GM19467 (cell line): ENCODE measurements at regions not wholly inside any gene's neighbourhood (a gene's known extent, or its start where the extent isn't known, plus 50 kb on each side); places are given as distances from the start of the nearest gene placed in this dataset.

Source experiments
- ATAC-seq: cut with Tn5 transposase; IDR thresholded peaks from one replicate; pipeline ENCODE4 v1.9.1; 2021; ENCODE audit warnings: mild to moderate bottlenecking, moderate library complexity; ENCODE audit not compliant: unreplicated experiment

GRCh38 chr10:29760138-29760900 lies 125.5 kb upstream of the SVIL start:
- ATAC-seq = no peak

DNA sequence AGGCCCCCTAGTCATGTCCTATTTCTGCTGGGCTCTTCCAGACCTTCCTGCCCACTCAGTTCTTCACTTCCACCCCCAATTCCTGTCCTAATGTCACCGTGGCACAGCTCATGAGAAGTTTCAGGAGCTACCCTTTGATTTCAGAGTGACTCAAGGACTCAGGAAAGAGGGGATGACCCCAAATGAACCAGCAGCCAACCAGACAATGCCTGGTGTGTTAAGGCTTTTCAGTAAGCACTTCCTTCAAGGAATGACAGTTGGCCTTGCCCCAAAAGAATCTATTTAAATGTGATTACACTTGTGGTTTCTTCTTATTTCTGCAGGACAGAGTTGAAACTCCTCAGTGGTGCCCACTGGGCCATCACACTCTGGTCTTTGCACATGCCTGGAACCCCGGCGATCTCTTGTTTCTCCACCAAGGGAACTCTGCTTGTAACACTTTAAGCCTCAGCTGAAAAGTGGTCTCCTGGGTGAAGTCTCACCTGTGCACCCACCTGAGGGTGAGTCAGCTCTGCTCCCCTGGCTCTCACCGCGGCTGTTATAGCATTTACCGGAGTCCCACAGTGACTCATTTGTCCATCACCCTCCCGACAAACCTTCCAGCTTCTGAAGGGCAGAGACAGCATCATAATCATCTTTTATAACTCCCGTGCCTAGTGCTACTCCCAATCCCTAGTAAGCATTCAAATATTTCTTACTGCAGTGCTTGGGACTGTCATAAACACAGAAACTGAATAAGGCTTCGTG lies 123.0 kb upstream of the SVIL start:
- ATAC-seq = no peak

GRCh38 chr10:29756451-29756850 lies 121.7 kb upstream of the SVIL start:
- ATAC-seq = no peak

- no peak for ATAC-seq
Observed at GRCh38 chr10:29753283-29753682, 118.5 kb upstream of the SVIL start.

DNA sequence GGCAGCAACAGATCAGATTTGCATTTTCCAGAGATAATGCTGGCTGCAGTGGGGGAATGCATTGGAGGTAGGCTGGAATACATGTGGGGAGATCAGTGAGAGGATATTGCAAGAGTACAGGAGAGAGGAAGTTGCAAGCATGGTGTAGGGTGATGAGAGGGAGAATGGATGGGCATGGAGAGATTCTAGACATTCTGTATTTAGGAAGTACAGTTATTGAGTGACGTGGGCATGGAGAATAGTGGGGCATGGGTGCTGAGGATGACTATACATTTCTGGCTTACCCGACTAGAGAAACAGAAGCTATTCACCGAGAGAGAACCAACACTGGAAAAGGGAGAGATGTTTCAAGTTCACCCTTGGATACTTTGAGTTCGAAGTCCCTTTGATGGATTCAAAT lies 116.9 kb upstream of the SVIL start:
- ATAC-seq = no peak

DNA sequence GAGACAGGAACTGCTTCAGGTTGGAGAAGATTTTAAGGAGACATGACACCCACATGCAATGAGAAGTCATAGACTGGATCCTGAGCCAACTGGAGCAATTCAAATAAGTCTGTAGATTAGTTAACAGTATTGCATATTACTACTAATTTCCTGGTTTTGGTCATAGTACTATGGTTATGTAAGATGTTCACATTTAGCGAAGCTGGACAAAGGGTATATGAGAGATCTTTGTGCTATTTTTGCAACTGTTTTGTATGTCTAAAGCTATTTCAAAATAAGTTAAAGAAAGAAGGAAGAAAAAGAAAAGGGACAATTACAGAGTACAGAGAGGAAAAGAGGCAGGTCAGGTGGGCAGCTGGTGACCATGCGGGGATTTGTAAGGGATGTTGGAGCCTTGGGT lies 116.5 kb upstream of the SVIL start:
- no peak for ATAC-seq

DNA sequence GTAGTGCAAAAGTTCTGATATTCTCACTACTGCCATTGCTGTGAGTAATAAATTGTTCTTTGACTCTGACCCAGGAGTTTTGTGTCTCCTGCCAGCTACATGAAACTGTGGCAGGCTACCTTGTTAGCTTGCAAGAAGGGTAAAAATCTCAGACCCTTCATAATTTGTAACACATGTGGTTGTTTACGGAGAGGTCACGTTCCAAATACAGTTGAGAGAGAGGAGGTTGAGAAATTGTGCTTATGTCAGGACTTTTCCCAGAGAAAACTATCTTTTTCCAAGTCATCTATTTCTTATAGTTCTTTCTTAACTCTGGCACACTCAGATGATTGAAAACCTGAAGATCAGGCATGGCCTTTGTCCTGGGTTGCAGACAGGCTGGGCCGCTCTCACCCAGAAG lies 114.4 kb upstream of the SVIL start:
- no peak for ATAC-seq

GRCh38 chr10:29748109-29748650 lies 113.4 kb upstream of the SVIL start:
- ATAC-seq = no peak

- no peak for ATAC-seq
Observed at GRCh38 chr10:29746080-29746797, 111.5 kb upstream of the SVIL start.

DNA sequence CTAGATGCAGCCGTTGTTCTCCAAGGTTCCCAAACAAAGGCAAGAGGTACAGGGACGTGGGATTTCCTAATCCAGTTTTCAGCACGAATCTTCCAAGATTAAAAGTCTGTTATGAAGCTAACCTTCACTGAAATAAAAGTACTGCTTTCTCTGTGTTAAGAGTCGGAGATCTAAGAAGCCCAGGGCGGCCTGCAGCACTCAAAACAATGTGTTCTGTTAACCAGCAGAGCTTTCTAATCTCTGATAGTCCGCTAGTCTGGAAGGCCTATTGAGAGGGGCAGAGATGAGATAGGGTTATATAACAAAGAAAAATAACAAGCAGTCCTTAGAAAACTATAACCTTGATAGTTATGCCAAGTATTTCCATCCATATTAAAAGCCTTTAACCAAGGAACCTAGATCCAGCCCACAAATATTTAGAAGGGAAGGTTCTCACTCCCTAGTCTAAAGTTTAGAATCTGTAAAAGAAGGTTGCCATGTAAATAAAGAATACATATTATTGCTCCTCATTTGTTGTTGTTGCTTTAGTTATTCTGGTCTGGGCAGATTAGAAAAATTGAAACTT lies 106.3 kb upstream of the SVIL start:
- no peak for ATAC-seq

DNA sequence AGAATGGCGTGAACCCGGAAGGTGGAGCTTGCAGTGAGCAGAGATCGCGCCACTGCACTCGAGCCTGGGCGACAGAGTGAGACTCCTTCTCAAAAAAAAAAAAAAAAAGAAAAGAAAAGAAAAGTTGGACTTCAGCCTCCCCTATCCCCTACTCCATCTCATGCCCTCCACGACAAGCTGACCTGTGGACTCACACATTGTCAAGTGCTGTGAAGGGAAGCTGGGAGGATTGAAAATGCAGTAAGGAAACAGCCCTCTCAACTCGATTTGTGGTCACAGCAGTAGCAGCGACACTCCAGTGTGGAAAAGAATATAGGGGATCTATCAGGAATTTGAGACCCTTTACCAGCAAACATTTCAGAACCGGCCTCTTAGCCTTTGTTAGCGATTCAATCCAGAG lies 103.6 kb upstream of the SVIL start:
- no peak for ATAC-seq

DNA sequence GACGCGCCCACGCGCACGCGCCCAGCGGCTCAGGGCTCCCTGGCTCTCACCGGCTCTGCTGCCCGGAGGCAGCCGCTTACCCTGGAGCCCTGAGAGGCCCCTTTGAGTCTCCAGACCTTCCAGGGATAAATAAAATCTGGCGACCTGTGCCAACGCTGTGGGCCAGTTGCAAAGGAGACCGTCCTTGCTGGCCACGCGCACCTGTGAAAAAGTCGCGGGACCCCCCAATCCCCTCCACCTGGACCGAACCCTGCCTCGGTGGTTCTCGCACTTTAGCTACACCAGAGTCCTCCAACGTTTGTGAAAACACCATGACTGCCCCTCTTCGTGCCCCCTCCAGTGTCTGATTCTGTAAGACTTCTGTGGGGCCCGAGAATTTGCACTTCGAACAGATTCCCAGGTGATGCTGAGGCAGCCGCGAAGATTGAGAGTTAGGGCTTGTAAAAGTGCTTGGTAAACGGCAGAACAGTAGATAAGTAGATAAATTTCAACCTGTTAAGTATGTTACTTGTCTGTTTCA lies 102.4 kb upstream of the SVIL start:
- no peak for ATAC-seq

- ATAC-seq = no peak
Observed at GRCh38 chr10:29736366-29737073, 101.7 kb upstream of the SVIL start.

DNA sequence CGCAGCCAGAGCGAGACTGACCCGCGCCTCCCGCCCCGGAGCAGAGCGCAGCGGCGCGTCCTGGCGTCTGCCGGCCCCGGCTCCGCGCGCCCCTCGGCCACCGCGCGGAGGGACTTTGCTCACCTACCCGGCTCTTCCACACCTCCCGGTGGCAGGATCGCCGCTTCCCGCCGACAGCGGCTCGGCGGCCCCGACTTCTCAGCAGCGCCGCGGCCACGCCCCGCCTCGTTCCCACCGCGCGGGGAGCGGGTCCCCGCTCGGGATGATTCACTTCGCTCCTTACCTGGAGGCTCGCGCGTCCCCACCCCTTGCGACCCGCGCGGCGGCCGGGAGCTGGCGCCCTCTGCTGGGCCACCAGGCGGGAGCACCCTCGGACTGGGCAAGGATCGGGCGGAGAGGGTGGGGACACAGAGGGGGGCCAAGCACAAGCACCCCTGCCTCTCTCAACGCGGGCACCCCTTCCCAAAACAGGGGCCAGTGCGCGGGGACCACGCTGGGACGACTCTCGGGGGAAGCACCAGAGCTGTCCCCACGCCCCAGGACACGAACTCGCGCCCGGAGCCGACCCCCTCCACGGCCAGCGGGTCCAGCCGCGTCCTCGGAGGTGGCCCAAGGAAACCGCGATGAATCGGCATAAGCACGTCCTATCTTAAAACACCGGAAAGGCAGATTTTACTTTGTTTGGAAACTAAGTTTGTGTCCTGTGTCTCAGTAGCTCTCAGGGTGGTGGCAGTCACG lies 101.0 kb upstream of the SVIL start:
- peak; percentile 85 for ATAC-seq

DNA sequence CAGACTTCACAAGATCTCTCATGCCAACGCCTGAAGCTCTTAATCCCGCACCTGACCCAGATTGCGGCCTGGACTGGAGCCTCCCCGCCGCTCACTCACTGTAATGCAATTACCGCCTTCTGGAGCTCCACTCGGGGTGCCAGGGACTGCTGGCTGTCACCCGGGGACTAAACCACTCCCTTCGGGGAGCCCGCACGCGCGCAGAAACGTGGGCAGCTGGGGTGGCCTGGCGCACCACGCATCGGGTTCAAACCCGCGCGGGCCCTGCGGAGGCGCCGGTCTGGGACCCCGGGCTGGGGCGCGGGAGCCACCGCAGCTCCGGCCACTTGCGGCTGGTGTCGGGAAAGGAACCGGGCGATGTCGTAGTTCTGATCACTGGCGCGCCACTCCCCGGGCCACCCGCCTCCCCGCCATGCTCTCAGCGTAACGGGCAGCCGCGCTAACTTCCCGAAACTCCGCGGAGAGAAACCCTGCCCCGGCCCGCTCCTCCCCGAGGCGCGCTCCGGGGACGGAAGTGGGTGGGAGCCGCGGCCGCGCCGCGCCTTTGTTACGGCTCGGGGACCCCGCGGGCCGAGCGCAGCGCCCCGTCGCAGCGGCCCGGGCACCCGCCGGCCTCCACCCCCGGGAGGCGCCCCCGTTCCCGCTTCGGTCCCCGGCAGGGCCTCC lies 100.3 kb upstream of the SVIL start:
- peak; percentile 51 for ATAC-seq

GRCh38 chr10:29734640-29734961 lies 99.8 kb upstream of the SVIL start:
- ATAC-seq = no peak

GRCh38 chr10:29733323-29733722 lies 98.6 kb upstream of the SVIL start:
- ATAC-seq = no peak

- ATAC-seq = no peak
Observed at GRCh38 chr10:29732918-29733317, 98.1 kb upstream of the SVIL start.

DNA sequence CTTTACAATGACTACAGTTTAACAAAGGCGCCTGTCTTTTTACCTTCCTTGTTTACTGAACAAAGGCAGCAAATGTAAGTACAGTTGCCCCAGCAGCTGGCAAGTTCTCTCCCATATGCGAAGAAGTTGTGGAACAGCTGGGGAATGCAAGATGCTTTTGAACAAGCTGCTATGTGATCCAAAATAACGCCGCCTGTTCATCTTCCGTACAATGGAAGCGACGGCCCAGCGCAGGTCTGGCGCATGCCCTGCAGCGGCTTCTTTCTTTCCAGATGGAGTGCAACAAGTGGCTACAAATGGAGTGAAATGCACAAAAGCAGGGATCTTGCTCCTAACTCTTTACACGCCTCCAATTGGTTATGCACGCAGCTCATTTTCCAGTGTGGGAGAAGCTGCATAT lies 97.0 kb upstream of the SVIL start:
- no peak for ATAC-seq
